Stomach (tissue), 8 donors: ENCODE measurements at regions not wholly inside any gene's neighbourhood (a gene's known extent, or its start where the extent isn't known, plus 50 kb on each side); places are given as distances from the start of the nearest gene placed in this dataset.

Experiments
- DNase-seq, 2 donors: peaks; one replicate each; pipeline versions ENCODE4 v3.0.0 to v3.0.0-alpha.2; 2013 to 2019
- H3K27ac ChIP-seq, 5 donors: fragments of 200-600 bp in 4 of 5; sonication (generic) in 4 of 5; one replicate each; pipeline ENCODE4 v1.5.1; 2013 to 2019; ENCODE audit warnings: mild to moderate bottlenecking in 1 of 5, moderate library complexity in 1 of 5
- H3K27me3 ChIP-seq, 3 donors: fragments of 200-600 bp; sonication (generic); one replicate each; pipeline ENCODE4 v1.5.1; 2017 to 2019; ENCODE audit warnings: mixed run types in 1 of 3
- H3K36me3 ChIP-seq, 4 donors: fragments of 200-600 bp; sonication (generic); 1 replicate in 3 of 4; 2 replicates in 1 of 4; pipeline ENCODE4 v1.5.1; 2016 to 2019
- H3K4me1 ChIP-seq, 4 donors: fragments of 200-600 bp; sonication (generic); one replicate each; pipeline ENCODE4 v1.5.1; 2016 to 2019
- H3K4me3 ChIP-seq, 4 donors: fragments of 200-600 bp; sonication (generic) in 3 of 4; one replicate each; pipeline ENCODE4 v1.5.1; 2016 to 2019; ENCODE audit warnings: mild to moderate bottlenecking in 1 of 4
- H3K9me3 ChIP-seq, 4 donors: fragments of 200-600 bp; sonication (generic); one replicate each; pipeline ENCODE4 v1.5.1; 2016 to 2019
- CTCF ChIP-seq, 7 experiments: fragments of 450-650 bp in 4 of 7; fragments of 200-600 bp in 3 of 7; sonication (generic) in 3 of 7; IDR thresholded peaks; one replicate each; pipeline ENCODE4 v1.5.1; 2016 to 2019; ENCODE audit warnings: antibody characterized with exemption in 7 of 7, control low read depth in 2 of 7, mild to moderate bottlenecking in 1 of 7
- EP300 ChIP-seq: sonication (generic); formaldehyde crosslinking; IDR thresholded peaks from one replicate; pipeline ENCODE4 v1.6.1; 2017; ENCODE audit warnings: antibody characterized with exemption
- POLR2A ChIP-seq, 4 donors: fragments of 450-650 bp; IDR thresholded peaks; one replicate each; pipeline ENCODE4 v1.6.1; 2016; ENCODE audit warnings: antibody characterized with exemption in 4 of 4, control low read depth in 2 of 4, mild to moderate bottlenecking in 1 of 4, moderate library complexity in 1 of 4
- POLR2AphosphoS5 ChIP-seq, 3 donors: sonication (generic); formaldehyde crosslinking; IDR thresholded peaks; one replicate each; pipeline ENCODE4 v1.6.1; 2016; ENCODE audit warnings: antibody characterized with exemption in 3 of 3
- WGBS, 5 donors: extraction: QIAGEN DNeasy Blood & Tissue Kit in 3 of 5; methylation state at CpG; one replicate each; pipeline versions ENCODE4 v1.1.5 to v1.1.7; 2013 to 2018; 5-methylcytosine and 5-hydroxymethylcytosine counted together
- intact Hi-C: fragments of 100-400 bp; cut with DNase I; formaldehyde crosslinking; loops from one replicate; pipeline ENCODE4 v1.15.1; 2023; ENCODE audit warnings: low total_unique reads
- donor health status: healthy with polysubstance abuse.
- donor health status: Bipolar disorder and iron deficiency.
- donor health status: healthy.

GRCh38 chr4:126265888-126266287 lies 951.1 kb downstream of the FAT4 start:
- no peak for DNase-seq
- intact Hi-C loops: no loop called here
- Histone ChIP-seq H3K27me3 (no peaks in the 10 kb centered on the region), H3K36me3 (no peaks in the 10 kb centered on the region), H3K27ac (no peak overlapping the region), H3K4me3 (no peak overlapping the region), H3K9me3 (no peaks in the 10 kb centered on the region), H3K4me1 (no peaks in the 10 kb centered on the region)
- TF ChIP-seq EP300 (no peak), POLR2A (IDR thresholded peaks at IDR 0.05) (no peak), CTCF (IDR thresholded peaks at IDR 0.05) (no peak), POLR2AphosphoS5 (IDR thresholded peaks at IDR 0.05) (no peak)

- Histone ChIP-seq H3K4me3 (no peak overlapping the region), H3K36me3 (no peaks in the 10 kb centered on the region), H3K9me3 (no peaks in the 10 kb centered on the region), H3K27ac (no peak overlapping the region), H3K4me1 (no peaks in the 10 kb centered on the region), H3K27me3 (no peaks in the 10 kb centered on the region)
- WGBS, 5 donors: 55 to 71% (median 63%) methylated on average over 1 of the region's 1 CpG
- no peak for DNase-seq
- no peak for TF ChIP-seq POLR2A (IDR thresholded peaks at IDR 0.05)
- TF ChIP-seq EP300: no peak
- no peak for TF ChIP-seq POLR2AphosphoS5 (IDR thresholded peaks at IDR 0.05)
- TF ChIP-seq CTCF (IDR thresholded peaks at IDR 0.05): no peak
- intact Hi-C loops: no loop called here
Measured at GRCh38 chr4:126267689-126268088, 952.9 kb downstream of the FAT4 start.

GRCh38 chr4:126268106-126268505 lies 953.4 kb downstream of the FAT4 start:
- H3K9me3 ChIP-seq: no peaks in the 10 kb centered on the region
- no peak overlapping the region for H3K27ac ChIP-seq
- no peak for DNase-seq
- TF ChIP-seq CTCF (IDR thresholded peaks at IDR 0.05) (no peak), EP300 (no peak), POLR2A (IDR thresholded peaks at IDR 0.05) (no peak), POLR2AphosphoS5 (IDR thresholded peaks at IDR 0.05) (no peak)
- intact Hi-C loops: no loop called here
- no peak overlapping the region for H3K4me3 ChIP-seq
- no peaks in the 10 kb centered on the region for H3K36me3 ChIP-seq
- no peaks in the 10 kb centered on the region for H3K27me3 ChIP-seq
- H3K4me1 ChIP-seq: no peaks in the 10 kb centered on the region

DNA sequence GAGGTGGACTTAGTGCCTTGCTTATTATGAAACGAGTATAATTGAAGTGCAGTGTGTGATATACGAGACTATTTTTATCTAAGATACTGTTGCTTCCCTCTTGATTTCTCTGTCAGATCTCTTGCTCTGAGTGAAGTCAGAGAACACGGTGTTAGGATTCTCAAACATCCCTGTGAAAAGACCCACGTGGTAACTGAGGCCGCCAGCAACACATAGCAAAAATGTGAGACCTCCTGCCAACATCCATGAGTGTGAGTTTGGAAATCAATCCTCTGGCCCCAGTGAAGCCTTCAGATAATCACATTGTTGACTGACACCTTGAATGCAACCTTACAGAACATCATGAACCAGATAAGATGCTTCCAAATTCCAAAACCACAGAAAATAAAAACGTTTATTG lies 954.4 kb downstream of the FAT4 start:
- Histone ChIP-seq H3K4me1 (no peaks in the 10 kb centered on the region), H3K36me3 (no peaks in the 10 kb centered on the region), H3K27ac (no peak overlapping the region), H3K27me3 (no peaks in the 10 kb centered on the region), H3K4me3 (no peak overlapping the region), H3K9me3 (no peaks in the 10 kb centered on the region)
- WGBS, 5 donors: 46 to 64% (median 59%) methylated on average over 6 of the region's 6 CpGs
- peak in 1 of 2 donors; percentile 3 for DNase-seq
- intact Hi-C loops: no loop called here
- TF ChIP-seq POLR2A (IDR thresholded peaks at IDR 0.05) (no peak), POLR2AphosphoS5 (IDR thresholded peaks at IDR 0.05) (no peak), EP300 (no peak), CTCF (IDR thresholded peaks at IDR 0.05) (no peak)

- Histone ChIP-seq H3K9me3 (no peaks in the 10 kb centered on the region), H3K4me3 (no peak overlapping the region), H3K27me3 (no peaks in the 10 kb centered on the region), H3K4me1 (no peaks in the 10 kb centered on the region), H3K36me3 (no peaks in the 10 kb centered on the region), H3K27ac (no peak overlapping the region)
- TF ChIP-seq POLR2AphosphoS5 (IDR thresholded peaks at IDR 0.05): no peak
- no peak for TF ChIP-seq CTCF (IDR thresholded peaks at IDR 0.05)
- no peak for TF ChIP-seq EP300
- no peak for TF ChIP-seq POLR2A (IDR thresholded peaks at IDR 0.05)
- WGBS, 5 donors: 47 to 67% (median 57%) methylated on average over 1 of the region's 1 CpG
- intact Hi-C loops: no loop called here
- DNase-seq: no peak
Measured at GRCh38 chr4:126271292-126271691, 956.5 kb downstream of the FAT4 start.
